ENCODE measurements at regions not wholly inside any gene's neighbourhood (a gene's known extent, or its start where the extent isn't known, plus 50 kb on each side); places are given as distances from the start of the nearest gene placed in this dataset.

GRCh38 chr2:180289627-180290026, 282.5 kb upstream of the CWC22 start:
- no peak overlapping the region for H3K27ac ChIP-seq (ENCODE audit: extremely low read depth, low read depth, low read length)
- no peaks in the 10 kb centered on the region for H3K9me3 ChIP-seq (ENCODE audit: control insufficient read depth, insufficient read depth, low read depth, low read length)
- ChIA-PET POLR2A (no interaction called here), CTCF (no interaction called here)
- no peaks in the 10 kb centered on the region for H3K36me3 ChIP-seq (ENCODE audit: control insufficient read depth in 2 of 2, insufficient read depth in 1 of 2, low read length in 2 of 2)
- H3K4me3 ChIP-seq (ENCODE audit: low read depth, low read length) = no peak overlapping the region
- no peak for TF ChIP-seq ZNF292 (tag by site-specific recombination; IDR thresholded peaks at IDR 0.05; ENCODE audit: borderline replicate concordance, low read depth)
- no peak for TF ChIP-seq ZSCAN18 (tag by site-specific recombination; IDR thresholded peaks at IDR 0.05)
- no peak for TF ChIP-seq PRDM1 (tag by site-specific recombination; IDR thresholded peaks at IDR 0.05)
- no peak for TF ChIP-seq ZBTB49 (tag by site-specific recombination; IDR thresholded peaks at IDR 0.05; ENCODE audit: low read depth)
- TF ChIP-seq ZBTB1 (tag by site-specific recombination; IDR thresholded peaks at IDR 0.05) = no peak
- no peak for TF ChIP-seq GFI1B (tag by site-specific recombination; IDR thresholded peaks at IDR 0.05)
- no peak for TF ChIP-seq YY1 (tag by site-specific recombination; IDR thresholded peaks at IDR 0.05)
- no peak for TF ChIP-seq ZSCAN16 (tag by site-specific recombination; IDR thresholded peaks at IDR 0.05)
- TF ChIP-seq ZBTB10 (tag by site-specific recombination; IDR thresholded peaks at IDR 0.05) = no peak
- TF ChIP-seq ZNF549 (tag by site-specific recombination; IDR thresholded peaks at IDR 0.05) = no peak
- no peak for TF ChIP-seq INSM2 (tag by site-specific recombination; IDR thresholded peaks at IDR 0.05)
- no peak for TF ChIP-seq IKZF3 (tag by site-specific recombination; IDR thresholded peaks at IDR 0.05)
- no peaks in the 10 kb centered on the region for H3K4me1 ChIP-seq (ENCODE audit: control insufficient read depth, insufficient read depth, low read length)

GRCh38 chr2:180279581-180279980, 272.5 kb upstream of the CWC22 start:
- CTCF ChIA-PET = no interaction called here
- H3K4me3 ChIP-seq (ENCODE audit: low read depth, low read length) = no peak overlapping the region
- TF ChIP-seq MYNN (tag by site-specific recombination; IDR thresholded peaks at IDR 0.05; ENCODE audit: borderline replicate concordance) (no peak), KLF16 (tag by site-specific recombination; IDR thresholded peaks at IDR 0.05) (no peak), ZNF362 (tag by site-specific recombination; IDR thresholded peaks at IDR 0.05) (no peak), ZNF2 (tag by site-specific recombination; IDR thresholded peaks at IDR 0.05) (no peak), KLF8 (tag by site-specific recombination; IDR thresholded peaks at IDR 0.05) (no peak), ZNF48 (tag by site-specific recombination; IDR thresholded peaks at IDR 0.05) (no peak), ZNF394 (tag by site-specific recombination; IDR thresholded peaks at IDR 0.05; ENCODE audit: borderline replicate concordance) (no peak), ZFHX2 (tag by site-specific recombination; conservative IDR thresholded peaks at IDR 0.05) (no peak), ZBTB7A (tag by site-specific recombination; IDR thresholded peaks at IDR 0.05; ENCODE audit: low read depth) (no peak), SP7 (tag by site-specific recombination; IDR thresholded peaks at IDR 0.05) (no peak), ZNF704 (tag by site-specific recombination; IDR thresholded peaks at IDR 0.05) (no peak), ZNF174 (tag by site-specific recombination; IDR thresholded peaks at IDR 0.05) (no peak), ZNF610 (tag by site-specific recombination; IDR thresholded peaks at IDR 0.05; ENCODE audit: borderline replicate concordance) (no peak)
- H3K36me3 ChIP-seq (ENCODE audit: control insufficient read depth in 2 of 2, insufficient read depth in 1 of 2, low read length in 2 of 2) = no peaks in the 10 kb centered on the region
- H3K9me3 ChIP-seq (ENCODE audit: control insufficient read depth, insufficient read depth, low read depth, low read length) = no peaks in the 10 kb centered on the region
- POLR2A ChIA-PET = no interaction called here
- H3K27ac ChIP-seq (ENCODE audit: extremely low read depth, low read depth, low read length) = no peak overlapping the region
- H3K4me1 ChIP-seq (ENCODE audit: control insufficient read depth, insufficient read depth, low read length) = no peaks in the 10 kb centered on the region
